ENCODE measurements at regions not wholly inside any gene's neighbourhood (a gene's known extent, or its start where the extent isn't known, plus 50 kb on each side); places are given as distances from the start of the nearest gene placed in this dataset.

DNA sequence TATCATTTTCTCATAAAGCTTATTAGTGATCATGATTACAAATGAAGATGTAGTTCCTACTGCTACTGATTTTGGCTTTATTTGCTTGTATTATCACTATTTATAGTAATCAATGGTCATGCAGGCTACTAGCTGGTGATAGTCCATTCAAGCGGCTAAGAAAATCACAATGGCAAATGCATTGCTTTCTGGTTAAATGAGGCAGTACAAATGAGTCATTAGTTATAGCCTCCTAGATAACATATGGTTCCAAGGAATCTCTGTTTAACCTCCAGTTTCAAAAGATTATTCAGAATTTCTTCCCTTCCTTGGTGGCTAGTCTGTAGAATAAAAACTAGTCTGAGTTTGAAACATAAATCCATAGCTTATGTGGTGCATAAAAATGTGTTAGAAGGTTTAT is 141.3 kb upstream of the HTR2A start:
- H3K27ac ChIP-seq (ENCODE audit: extremely low read depth, low read depth, low read length), result no peak overlapping the region
- no peak overlapping the region for H3K4me3 ChIP-seq (ENCODE audit: low read depth, low read length)
- no peaks in the 10 kb centered on the region for H3K9me3 ChIP-seq (ENCODE audit: control insufficient read depth, insufficient read depth, low read depth, low read length)
- ChIA-PET CTCF (no interaction called here), POLR2A (no interaction called here)
- H3K4me1 ChIP-seq (ENCODE audit: control insufficient read depth, insufficient read depth, low read length), result no peaks in the 10 kb centered on the region
- TF ChIP-seq, protein P1, sequence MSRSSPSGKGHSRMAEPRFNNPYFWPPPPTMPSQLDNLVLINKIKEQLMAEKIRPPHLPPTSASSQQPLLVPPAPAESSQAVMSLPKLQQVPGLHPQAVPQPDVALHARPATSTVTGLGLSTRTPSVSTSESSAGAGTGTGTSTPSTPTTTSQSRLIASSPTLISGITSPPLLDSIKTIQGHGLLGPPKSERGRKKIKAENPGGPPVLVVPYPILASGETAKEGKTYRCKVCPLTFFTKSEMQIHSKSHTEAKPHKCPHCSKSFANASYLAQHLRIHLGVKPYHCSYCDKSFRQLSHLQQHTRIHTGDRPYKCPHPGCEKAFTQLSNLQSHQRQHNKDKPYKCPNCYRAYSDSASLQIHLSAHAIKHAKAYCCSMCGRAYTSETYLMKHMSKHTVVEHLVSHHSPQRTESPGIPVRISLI (tag by site-specific recombination; IDR thresholded peaks at IDR 0.05), result no peak
- TF ChIP-seq, protein P2, sequence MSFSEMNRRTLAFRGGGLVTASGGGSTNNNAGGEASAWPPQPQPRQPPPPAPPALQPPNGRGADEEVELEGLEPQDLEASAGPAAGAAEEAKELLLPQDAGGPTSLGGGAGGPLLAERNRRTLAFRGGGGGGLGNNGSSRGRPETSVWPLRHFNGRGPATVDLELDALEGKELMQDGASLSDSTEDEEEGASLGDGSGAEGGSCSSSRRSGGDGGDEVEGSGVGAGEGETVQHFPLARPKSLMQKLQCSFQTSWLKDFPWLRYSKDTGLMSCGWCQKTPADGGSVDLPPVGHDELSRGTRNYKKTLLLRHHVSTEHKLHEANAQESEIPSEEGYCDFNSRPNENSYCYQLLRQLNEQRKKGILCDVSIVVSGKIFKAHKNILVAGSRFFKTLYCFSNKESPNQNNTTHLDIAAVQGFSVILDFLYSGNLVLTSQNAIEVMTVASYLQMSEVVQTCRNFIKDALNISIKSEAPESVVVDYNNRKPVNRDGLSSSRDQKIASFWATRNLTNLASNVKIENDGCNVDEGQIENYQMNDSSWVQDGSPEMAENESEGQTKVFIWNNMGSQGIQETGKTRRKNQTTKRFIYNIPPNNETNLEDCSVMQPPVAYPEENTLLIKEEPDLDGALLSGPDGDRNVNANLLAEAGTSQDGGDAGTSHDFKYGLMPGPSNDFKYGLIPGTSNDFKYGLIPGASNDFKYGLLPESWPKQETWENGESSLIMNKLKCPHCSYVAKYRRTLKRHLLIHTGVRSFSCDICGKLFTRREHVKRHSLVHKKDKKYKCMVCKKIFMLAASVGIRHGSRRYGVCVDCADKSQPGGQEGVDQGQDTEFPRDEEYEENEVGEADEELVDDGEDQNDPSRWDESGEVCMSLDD (tag by site-specific recombination; IDR thresholded peaks at IDR 0.05), result no peak
- TF ChIP-seq ZNF366 (tag by site-specific recombination; conservative IDR thresholded peaks at IDR 0.05), result no peak
- no peak for TF ChIP-seq YY1 (tag by site-specific recombination; IDR thresholded peaks at IDR 0.05)
- TF ChIP-seq GFI1B (tag by site-specific recombination; IDR thresholded peaks at IDR 0.05), result no peak
- TF ChIP-seq, protein P3, sequence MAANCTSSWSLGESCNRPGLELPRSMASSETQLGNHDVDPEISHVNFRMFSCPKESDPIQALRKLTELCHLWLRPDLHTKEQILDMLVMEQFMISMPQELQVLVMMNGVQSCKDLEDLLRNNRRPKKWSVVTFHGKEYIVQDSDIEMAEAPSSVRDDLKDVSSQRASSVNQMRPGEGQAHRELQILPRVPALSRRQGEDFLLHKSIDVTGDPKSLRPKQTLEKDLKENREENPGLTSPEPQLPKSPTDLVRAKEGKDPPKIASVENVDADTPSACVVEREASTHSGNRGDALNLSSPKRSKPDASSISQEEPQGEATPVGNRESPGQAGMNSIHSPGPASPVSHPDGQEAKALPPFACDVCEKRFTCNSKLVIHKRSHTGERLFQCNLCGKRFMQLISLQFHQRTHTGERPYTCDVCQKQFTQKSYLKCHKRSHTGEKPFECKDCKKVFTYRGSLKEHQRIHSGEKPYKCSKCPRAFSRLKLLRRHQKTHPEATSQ (tag by site-specific recombination; IDR thresholded peaks at IDR 0.05), result no peak
- no peak for TF ChIP-seq SCRT2 (tag by site-specific recombination; IDR thresholded peaks at IDR 0.05)
- TF ChIP-seq PRDM1 (tag by site-specific recombination; IDR thresholded peaks at IDR 0.05), result no peak
- TF ChIP-seq GLIS1 (tag by site-specific recombination; IDR thresholded peaks at IDR 0.05), result no peak
- TF ChIP-seq ZFP69B (tag by site-specific recombination; IDR thresholded peaks at IDR 0.05), result no peak
- TF ChIP-seq ZNF610 (tag by site-specific recombination; IDR thresholded peaks at IDR 0.05; ENCODE audit: borderline replicate concordance), result no peak
- no peak for TF ChIP-seq ZNF785 (tag by site-specific recombination; IDR thresholded peaks at IDR 0.05)
- no peak for TF ChIP-seq ZNF530 (tag by site-specific recombination; IDR thresholded peaks at IDR 0.05; ENCODE audit: low read depth)
- TF ChIP-seq MEIS1 (CRISPR knock-in tag; IDR thresholded peaks at IDR 0.05; ENCODE audit: borderline replicate concordance), result no peak
- TF ChIP-seq ZNF624 (tag by site-specific recombination; IDR thresholded peaks at IDR 0.05), result no peak
- TF ChIP-seq SETDB1 (IDR thresholded peaks at IDR 0.05; ENCODE audit: insufficient read length, low read length), result no peak
- TF ChIP-seq, protein P4, sequence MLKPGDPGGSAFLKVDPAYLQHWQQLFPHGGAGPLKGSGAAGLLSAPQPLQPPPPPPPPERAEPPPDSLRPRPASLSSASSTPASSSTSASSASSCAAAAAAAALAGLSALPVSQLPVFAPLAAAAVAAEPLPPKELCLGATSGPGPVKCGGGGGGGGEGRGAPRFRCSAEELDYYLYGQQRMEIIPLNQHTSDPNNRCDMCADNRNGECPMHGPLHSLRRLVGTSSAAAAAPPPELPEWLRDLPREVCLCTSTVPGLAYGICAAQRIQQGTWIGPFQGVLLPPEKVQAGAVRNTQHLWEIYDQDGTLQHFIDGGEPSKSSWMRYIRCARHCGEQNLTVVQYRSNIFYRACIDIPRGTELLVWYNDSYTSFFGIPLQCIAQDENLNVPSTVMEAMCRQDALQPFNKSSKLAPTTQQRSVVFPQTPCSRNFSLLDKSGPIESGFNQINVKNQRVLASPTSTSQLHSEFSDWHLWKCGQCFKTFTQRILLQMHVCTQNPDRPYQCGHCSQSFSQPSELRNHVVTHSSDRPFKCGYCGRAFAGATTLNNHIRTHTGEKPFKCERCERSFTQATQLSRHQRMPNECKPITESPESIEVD (tag by site-specific recombination; IDR thresholded peaks at IDR 0.05), result no peak
- TF ChIP-seq ZNF626 (tag by site-specific recombination; IDR thresholded peaks at IDR 0.05), result no peak
- TF ChIP-seq ZNF423 (tag by site-specific recombination; IDR thresholded peaks at IDR 0.05), result no peak
- no peaks in the 10 kb centered on the region for H3K36me3 ChIP-seq (ENCODE audit: control insufficient read depth in 2 of 2, insufficient read depth in 1 of 2, low read length in 2 of 2)

DNA sequence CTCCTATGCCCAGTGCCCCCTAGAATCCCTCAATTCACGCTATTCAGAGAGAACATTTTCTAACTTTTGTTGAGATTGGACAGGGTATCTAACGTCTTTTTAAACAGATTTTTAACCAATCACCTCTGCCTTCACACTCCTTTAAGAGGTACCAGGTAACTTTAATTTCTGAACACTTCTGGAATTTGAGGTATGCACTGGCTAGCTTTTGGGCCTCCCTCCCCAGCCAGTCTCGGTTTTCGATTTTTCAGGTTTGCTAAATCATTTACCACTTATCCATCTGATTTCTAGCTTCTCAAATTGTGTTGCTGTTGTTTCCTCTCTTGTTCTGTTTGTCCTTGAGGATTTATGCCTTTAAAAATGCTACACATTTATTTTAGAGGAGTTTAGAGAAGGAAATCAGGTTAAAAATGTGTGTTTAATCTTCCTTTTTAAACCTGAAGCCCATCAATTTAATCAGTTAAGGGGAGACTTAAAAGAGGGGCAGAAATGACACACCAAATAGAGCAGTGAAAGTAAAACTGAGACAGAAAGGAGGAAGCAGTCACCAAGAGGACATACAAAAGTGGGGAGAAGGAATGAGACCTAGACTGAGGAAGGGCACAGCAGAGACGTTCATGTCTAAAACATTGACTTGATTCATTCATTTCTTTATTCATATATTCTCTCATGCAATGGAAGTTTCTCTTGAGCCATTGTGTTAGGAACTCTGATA is 139.6 kb upstream of the HTR2A start:
- Histone ChIP-seq H3K36me3 (ENCODE audit: control insufficient read depth in 2 of 2, insufficient read depth in 1 of 2, low read length in 2 of 2) (no peaks in the 10 kb centered on the region), H3K9me3 (ENCODE audit: control insufficient read depth, insufficient read depth, low read depth, low read length) (no peaks in the 10 kb centered on the region), H3K4me3 (ENCODE audit: low read depth, low read length) (no peak overlapping the region), H3K27ac (ENCODE audit: extremely low read depth, low read depth, low read length) (no peak overlapping the region), H3K4me1 (ENCODE audit: control insufficient read depth, insufficient read depth, low read length) (no peaks in the 10 kb centered on the region)
- ChIA-PET CTCF (no interaction called here), POLR2A (no interaction called here)
- no peak for TF ChIP-seq ZNF10 (tag by site-specific recombination; IDR thresholded peaks at IDR 0.05)
